GM12865 (cell line): ENCODE measurements at regions not wholly inside any gene's neighbourhood (a gene's known extent, or its start where the extent isn't known, plus 50 kb on each side); places are given as distances from the start of the nearest gene placed in this dataset.

Source experiments
- DNase-seq: peaks from one replicate; pipeline ENCODE4 v3.0.0; 2010; ENCODE audit warnings: low read depth
- H3K4me3 ChIP-seq: 2 replicates; pipeline ENCODE4 v1.5.1; 2011; ENCODE audit warnings: mild to moderate bottlenecking, low read depth, low read length, control low read depth
- CTCF ChIP-seq: IDR thresholded peaks from 2 replicates; pipeline ENCODE4 v1.5.1; 2011; ENCODE audit warnings: low read length, control low read depth, low read depth, inconsistent platforms; ENCODE audit not compliant: insufficient read depth; ENCODE audit errors: missing control alignments

- TF ChIP-seq CTCF = no peak
- H3K4me3 ChIP-seq = no peak overlapping the region
- no peak for DNase-seq
These were observed 159.3 kb downstream of the DAD1 start for GRCh38 chr14:22429546-22430294.

- DNase-seq = no peak
- no peak overlapping the region for H3K4me3 ChIP-seq
- no peak for TF ChIP-seq CTCF
These were observed 160.2 kb downstream of the DAD1 start for GRCh38 chr14:22428700-22429291.

GRCh38 chr14:22427771-22428231 lies 161.2 kb downstream of the DAD1 start:
- DNase-seq = no peak
- no peak for TF ChIP-seq CTCF
- no peak overlapping the region for H3K4me3 ChIP-seq

- no peak for TF ChIP-seq CTCF
- DNase-seq = no peak
- H3K4me3 ChIP-seq = no peak overlapping the region
These were observed 162.3 kb downstream of the DAD1 start for GRCh38 chr14:22426711-22427110.

- no peak for DNase-seq
- no peak for TF ChIP-seq CTCF
- no peak overlapping the region for H3K4me3 ChIP-seq
These were observed 165.1 kb downstream of the DAD1 start for GRCh38 chr14:22423958-22424357.

- no peak overlapping the region for H3K4me3 ChIP-seq
- DNase-seq = peak; percentile 38
- TF ChIP-seq CTCF = no peak
These were observed 166.8 kb downstream of the DAD1 start for GRCh38 chr14:22422238-22422637.
